Transverse colon (tissue), 3 donors: ENCODE measurements at regions not wholly inside any gene's neighbourhood (a gene's known extent, or its start where the extent isn't known, plus 50 kb on each side); places are given as distances from the start of the nearest gene placed in this dataset.

Source experiments
- CTCF ChIP-seq, 5 experiments: fragments of 200-600 bp in 3 of 5; fragments of 450-650 bp in 2 of 5; sonication (generic) in 3 of 5; IDR thresholded peaks; 1 replicate in 2 of 5; 2 replicates in 3 of 5; pipeline ENCODE4 v1.5.1; 2016 to 2017; ENCODE audit warnings: antibody characterized with exemption in 5 of 5, inconsistent platforms in 3 of 5, mild to moderate bottlenecking in 2 of 5, moderate library complexity in 1 of 5
- EP300 ChIP-seq: sonication (generic); formaldehyde crosslinking; IDR thresholded peaks from one replicate; pipeline ENCODE4 v1.6.1; 2017; ENCODE audit warnings: antibody characterized with exemption, low read depth

GRCh38 chr11:33941637-33942160 is 49.8 kb upstream of the LMO2 start:
- TF ChIP-seq CTCF (IDR thresholded peaks at IDR 0.05) (no peak), EP300 (no peak)
